ENCODE measurements at regions not wholly inside any gene's neighbourhood (a gene's known extent, or its start where the extent isn't known, plus 50 kb on each side); places are given as distances from the start of the nearest gene placed in this dataset.
"Not testable (repeated sequence)": the region's sequence is repeated elsewhere in the genome, so short reads cannot be mapped to it uniquely, and the experiment has no call there.

DNA sequence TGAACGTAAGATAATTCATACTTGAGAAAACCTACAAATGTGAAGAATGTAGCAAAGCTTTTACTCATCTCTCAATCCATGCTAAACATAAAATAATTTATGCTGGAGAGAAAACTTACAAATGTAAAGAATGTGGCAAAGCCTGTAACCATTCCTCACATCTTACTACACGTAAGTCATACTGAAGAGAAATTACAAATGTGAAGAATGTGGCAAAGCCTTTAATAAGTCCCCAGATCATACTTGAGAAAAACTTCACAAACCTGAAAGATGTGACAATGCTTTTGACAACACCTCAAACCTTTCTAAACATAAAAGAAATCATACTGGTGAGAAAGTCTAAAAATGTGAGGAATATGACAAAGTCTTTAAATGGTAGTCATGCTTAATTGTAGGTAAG lies 89.4 kb downstream of the ZNF675 start:
- Histone ChIP-seq H3K4me3 (ENCODE audit: low read length) (no peak overlapping the region), H3K36me3 (ENCODE audit: insufficient read depth, low read depth, low read length) (no peaks in the 10 kb centered on the region), H3K9me3 (ENCODE audit: insufficient read depth, low read depth, low read length) (peaks cover 36% of the 10 kb centered on the region), H3K27me3 (ENCODE audit: insufficient read depth, low read length) (no peaks in the 10 kb centered on the region), H3K27ac (ENCODE audit: low read length) (no peak overlapping the region), H3K4me1 (ENCODE audit: insufficient read depth, low read length) (no peaks in the 10 kb centered on the region), H3K9ac (ENCODE audit: low read depth, low read length) (no peak overlapping the region)

DNA sequence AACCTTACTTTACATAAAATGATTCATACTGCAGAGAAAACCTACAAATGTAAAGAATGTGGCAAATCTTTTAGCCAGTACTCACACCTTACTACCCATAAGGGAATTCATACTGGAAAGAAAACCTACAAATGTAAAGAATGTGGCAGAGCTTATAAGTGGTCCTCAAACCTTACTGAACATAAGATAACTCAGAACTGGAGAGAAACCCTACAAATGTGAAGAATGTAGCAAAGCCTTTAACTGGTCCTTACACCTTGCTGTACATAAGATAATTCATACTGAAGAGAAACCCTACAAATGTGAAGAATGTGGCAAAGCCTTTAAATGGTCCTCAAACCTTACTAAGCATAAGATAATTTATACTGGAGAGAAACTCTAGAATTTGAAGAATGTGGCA lies 90.1 kb downstream of the ZNF675 start:
- H3K4me3 ChIP-seq (ENCODE audit: low read length): no peak overlapping the region
- H3K9ac ChIP-seq (ENCODE audit: low read depth, low read length): no peak overlapping the region
- H3K27ac ChIP-seq (ENCODE audit: low read length): no peak overlapping the region
- peaks cover 38% of the 10 kb centered on the region for H3K9me3 ChIP-seq (ENCODE audit: insufficient read depth, low read depth, low read length)
- no peaks in the 10 kb centered on the region for H3K36me3 ChIP-seq (ENCODE audit: insufficient read depth, low read depth, low read length)
- H3K4me1 ChIP-seq (ENCODE audit: insufficient read depth, low read length): no peaks in the 10 kb centered on the region
- H3K27me3 ChIP-seq (ENCODE audit: insufficient read depth, low read length): no peaks in the 10 kb centered on the region

DNA sequence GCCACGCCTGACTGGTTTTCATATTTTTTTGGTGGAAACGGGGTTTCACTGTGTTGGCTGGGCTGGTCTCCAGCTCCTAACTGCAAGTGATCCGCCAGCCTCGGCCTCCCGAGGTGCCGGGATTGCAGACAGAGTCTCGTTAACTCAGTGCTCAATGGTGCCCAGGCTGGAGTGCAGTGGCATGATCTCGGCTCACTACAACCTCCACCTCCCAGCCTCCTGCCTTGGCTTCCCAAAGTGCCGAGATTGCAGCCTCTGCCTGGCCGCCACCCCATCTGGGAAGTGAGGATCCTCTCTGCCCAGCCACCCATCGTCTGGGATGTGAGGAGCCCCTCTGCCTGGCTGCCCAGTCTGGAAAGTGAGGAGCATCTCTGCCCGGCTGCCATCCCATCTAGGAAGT lies 92.7 kb downstream of the ZNF675 start:
- not testable (repeated sequence) for H3K27me3 ChIP-seq (ENCODE audit: insufficient read depth, low read length); H3K4me1 ChIP-seq (ENCODE audit: insufficient read depth, low read length); H3K9ac ChIP-seq (ENCODE audit: low read depth, low read length); H3K4me3 ChIP-seq (ENCODE audit: low read length); H3K27ac ChIP-seq (ENCODE audit: low read length); H3K36me3 ChIP-seq (ENCODE audit: insufficient read depth, low read depth, low read length)
- peaks cover 54% of the 10 kb centered on the region for H3K9me3 ChIP-seq (ENCODE audit: insufficient read depth, low read depth, low read length)

DNA sequence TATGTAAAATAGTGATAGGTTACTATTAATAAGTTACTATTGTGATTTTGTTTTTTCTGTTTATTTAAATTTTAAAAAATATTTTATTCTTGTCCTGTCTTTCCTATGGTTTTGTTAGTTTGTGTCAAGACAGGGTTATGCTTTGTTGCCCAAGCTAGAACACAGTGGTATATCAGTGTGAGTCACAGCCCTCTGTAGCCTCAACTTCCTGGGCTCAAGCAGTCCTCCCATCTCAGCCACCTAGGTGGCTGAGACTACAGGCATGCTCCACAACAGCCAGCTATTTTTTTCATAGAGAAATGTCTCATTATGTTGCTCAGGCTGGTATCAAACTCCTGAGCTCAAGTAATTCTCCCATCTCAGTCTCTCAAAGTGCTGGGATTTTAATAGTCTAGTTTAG lies 99.5 kb downstream of the ZNF675 start:
- Histone ChIP-seq H3K27ac (ENCODE audit: low read length) (no peak overlapping the region), H3K36me3 (ENCODE audit: insufficient read depth, low read depth, low read length) (no peaks in the 10 kb centered on the region), H3K4me1 (ENCODE audit: insufficient read depth, low read length) (no peaks in the 10 kb centered on the region), H3K27me3 (ENCODE audit: insufficient read depth, low read length) (no peaks in the 10 kb centered on the region), H3K4me3 (ENCODE audit: low read length) (no peak overlapping the region), H3K9ac (ENCODE audit: low read depth, low read length) (no peak overlapping the region), H3K9me3 (ENCODE audit: insufficient read depth, low read depth, low read length) (peaks cover 50% of the 10 kb centered on the region)

DNA sequence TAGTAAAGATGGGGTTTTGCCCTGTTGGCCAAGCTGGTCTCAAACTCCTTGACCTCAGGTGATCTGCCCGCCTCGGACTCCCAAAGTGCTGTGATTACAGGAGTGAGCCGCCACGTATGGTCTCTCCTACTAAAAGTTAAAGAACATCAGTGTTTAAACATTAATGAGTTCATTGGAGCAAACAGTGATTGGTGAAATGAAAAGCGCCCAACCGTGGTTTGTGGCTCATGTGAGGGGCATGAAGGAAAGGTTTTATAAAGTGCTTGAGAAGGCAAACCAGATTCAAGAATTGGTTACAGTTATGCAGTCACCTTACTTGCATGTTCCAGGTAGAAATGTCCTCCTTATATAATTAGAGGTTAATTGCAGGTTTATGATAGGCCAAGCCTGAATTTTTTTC lies 109.5 kb downstream of the ZNF675 start:
- Histone ChIP-seq H3K4me3 (ENCODE audit: low read length) (no peak overlapping the region), H3K36me3 (ENCODE audit: insufficient read depth, low read depth, low read length) (no peaks in the 10 kb centered on the region), H3K9ac (ENCODE audit: low read depth, low read length) (no peak overlapping the region), H3K9me3 (ENCODE audit: insufficient read depth, low read depth, low read length) (peaks cover 78% of the 10 kb centered on the region), H3K27ac (ENCODE audit: low read length) (no peak overlapping the region), H3K4me1 (ENCODE audit: insufficient read depth, low read length) (no peaks in the 10 kb centered on the region), H3K27me3 (ENCODE audit: insufficient read depth, low read length) (no peaks in the 10 kb centered on the region)

DNA sequence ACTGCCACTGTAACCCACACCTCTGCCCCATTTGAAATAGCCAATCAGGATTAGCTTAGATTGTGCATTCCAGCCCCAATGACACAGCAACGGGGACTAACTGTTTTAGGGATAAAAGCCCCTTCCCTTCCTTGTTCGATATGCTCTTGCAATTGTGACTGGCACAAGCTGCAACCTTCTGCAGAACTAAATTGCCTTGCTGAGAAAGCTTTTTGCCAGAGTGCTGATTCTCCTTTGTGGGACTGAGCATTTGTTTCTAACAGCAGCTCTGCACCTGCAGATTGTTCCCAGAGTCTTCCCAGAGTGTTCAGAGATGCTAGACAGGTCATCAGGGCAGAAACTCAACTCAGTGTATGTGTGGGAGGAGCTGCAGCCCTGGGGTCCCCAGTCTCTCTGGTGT lies 115.8 kb downstream of the ZNF675 start:
- peaks cover 85% of the 10 kb centered on the region for H3K9me3 ChIP-seq (ENCODE audit: insufficient read depth, low read depth, low read length)
- H3K9ac ChIP-seq (ENCODE audit: low read depth, low read length): no peak overlapping the region
- no peaks in the 10 kb centered on the region for H3K36me3 ChIP-seq (ENCODE audit: insufficient read depth, low read depth, low read length)
- H3K4me3 ChIP-seq (ENCODE audit: low read length): no peak overlapping the region
- H3K27ac ChIP-seq (ENCODE audit: low read length): no peak overlapping the region
- no peaks in the 10 kb centered on the region for H3K27me3 ChIP-seq (ENCODE audit: insufficient read depth, low read length)
- H3K4me1 ChIP-seq (ENCODE audit: insufficient read depth, low read length): no peaks in the 10 kb centered on the region

DNA sequence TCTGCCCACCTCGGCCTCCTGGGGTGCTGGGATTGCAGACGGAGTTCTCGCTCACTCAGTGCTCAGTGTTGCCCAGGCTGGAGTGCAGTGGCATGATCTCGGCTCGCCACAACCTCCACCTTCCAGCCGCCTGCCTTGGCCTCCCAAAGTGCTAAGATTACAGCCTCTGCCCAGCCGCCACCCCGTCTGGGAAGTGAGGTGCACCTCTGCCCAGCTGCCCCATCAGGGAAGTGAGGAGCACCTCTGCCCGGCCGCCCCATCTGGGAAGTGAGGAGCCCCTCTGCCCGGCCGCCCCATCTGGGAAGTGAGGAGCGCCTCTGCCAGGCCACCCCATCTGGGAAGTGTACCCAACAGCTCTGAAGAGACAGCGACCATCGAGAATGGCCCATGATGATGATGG lies 118.9 kb downstream of the ZNF675 start:
- not testable (repeated sequence) for H3K27me3 ChIP-seq (ENCODE audit: insufficient read depth, low read length); H3K9ac ChIP-seq (ENCODE audit: low read depth, low read length); H3K4me3 ChIP-seq (ENCODE audit: low read length); H3K27ac ChIP-seq (ENCODE audit: low read length); H3K36me3 ChIP-seq (ENCODE audit: insufficient read depth, low read depth, low read length); H3K4me1 ChIP-seq (ENCODE audit: insufficient read depth, low read length)
- peaks cover 84% of the 10 kb centered on the region for H3K9me3 ChIP-seq (ENCODE audit: insufficient read depth, low read depth, low read length)

DNA sequence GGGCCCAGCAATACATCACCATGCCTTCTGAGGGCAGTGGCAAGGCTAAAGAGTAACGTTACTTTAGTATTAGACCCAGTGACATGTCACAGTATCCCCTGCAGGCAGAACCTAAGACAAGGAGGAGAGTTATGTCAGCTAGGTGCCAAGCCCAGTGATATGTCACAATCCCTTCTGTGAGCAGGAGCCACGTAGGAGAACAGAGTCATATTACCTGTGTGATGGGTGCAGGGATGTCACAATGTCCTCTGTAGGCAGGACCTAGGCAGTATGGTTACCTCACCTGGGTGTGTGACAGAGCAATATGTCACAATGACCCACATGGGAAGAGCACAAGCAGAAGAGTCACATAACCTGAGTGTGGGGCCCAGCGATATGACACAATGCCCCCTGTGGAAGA lies 121.8 kb downstream of the ZNF675 start:
- Histone ChIP-seq H3K36me3 (ENCODE audit: insufficient read depth, low read depth, low read length) (no peaks in the 10 kb centered on the region), H3K9ac (ENCODE audit: low read depth, low read length) (no peak overlapping the region), H3K4me1 (ENCODE audit: insufficient read depth, low read length) (no peaks in the 10 kb centered on the region), H3K4me3 (ENCODE audit: low read length) (no peak overlapping the region), H3K27me3 (ENCODE audit: insufficient read depth, low read length) (no peaks in the 10 kb centered on the region), H3K9me3 (ENCODE audit: insufficient read depth, low read depth, low read length) (peaks cover 85% of the 10 kb centered on the region), H3K27ac (ENCODE audit: low read length) (no peak overlapping the region)

DNA sequence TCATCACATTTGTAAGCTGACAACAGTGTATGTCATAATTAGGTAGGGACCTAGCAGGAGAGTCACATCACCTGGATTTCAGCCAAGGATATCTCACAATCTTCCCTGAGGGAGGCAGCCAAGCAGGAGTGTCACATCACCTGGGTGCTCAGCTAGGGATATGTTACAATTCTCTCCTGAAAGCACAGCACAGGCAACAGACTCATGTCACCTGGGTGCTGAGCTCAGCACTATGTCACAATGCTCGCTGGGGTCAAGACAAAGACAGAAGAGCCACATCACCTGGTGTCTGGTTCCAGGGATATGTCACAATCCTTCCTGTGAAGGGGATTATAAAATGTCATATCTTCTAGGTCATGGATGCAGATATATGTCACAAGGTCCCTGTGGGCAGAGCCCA lies 123.7 kb downstream of the ZNF675 start:
- Histone ChIP-seq H3K27ac (ENCODE audit: low read length) (no peak overlapping the region), H3K4me1 (ENCODE audit: insufficient read depth, low read length) (no peaks in the 10 kb centered on the region), H3K4me3 (ENCODE audit: low read length) (no peak overlapping the region), H3K36me3 (ENCODE audit: insufficient read depth, low read depth, low read length) (no peaks in the 10 kb centered on the region), H3K27me3 (ENCODE audit: insufficient read depth, low read length) (no peaks in the 10 kb centered on the region), H3K9me3 (ENCODE audit: insufficient read depth, low read depth, low read length) (peaks cover 87% of the 10 kb centered on the region), H3K9ac (ENCODE audit: low read depth, low read length) (no peak overlapping the region)

DNA sequence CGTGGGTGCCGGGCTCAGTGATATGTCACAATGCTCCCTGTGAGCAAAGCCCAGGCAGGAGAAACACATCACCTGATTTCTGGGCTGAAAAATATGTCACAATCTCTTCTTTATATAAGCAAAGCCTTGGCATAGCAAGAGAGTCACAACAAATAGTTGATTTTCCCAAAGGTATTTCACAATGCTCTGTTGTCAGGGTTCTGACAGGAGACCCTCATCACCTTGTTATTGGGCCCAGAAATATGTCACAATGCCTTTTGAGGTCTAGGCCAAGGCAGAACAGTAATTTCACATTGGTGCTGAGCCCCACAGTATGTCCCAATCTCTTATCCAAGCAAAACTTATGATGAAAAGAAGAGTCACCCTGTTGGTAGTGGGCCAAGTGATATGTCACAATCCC lies 125.7 kb downstream of the ZNF675 start:
- Histone ChIP-seq H3K4me3 (ENCODE audit: low read length) (no peak overlapping the region), H3K27ac (ENCODE audit: low read length) (no peak overlapping the region), H3K36me3 (ENCODE audit: insufficient read depth, low read depth, low read length) (no peaks in the 10 kb centered on the region), H3K9ac (ENCODE audit: low read depth, low read length) (no peak overlapping the region), H3K4me1 (ENCODE audit: insufficient read depth, low read length) (no peaks in the 10 kb centered on the region), H3K27me3 (ENCODE audit: insufficient read depth, low read length) (no peaks in the 10 kb centered on the region), H3K9me3 (ENCODE audit: insufficient read depth, low read depth, low read length) (peaks cover 82% of the 10 kb centered on the region)

DNA sequence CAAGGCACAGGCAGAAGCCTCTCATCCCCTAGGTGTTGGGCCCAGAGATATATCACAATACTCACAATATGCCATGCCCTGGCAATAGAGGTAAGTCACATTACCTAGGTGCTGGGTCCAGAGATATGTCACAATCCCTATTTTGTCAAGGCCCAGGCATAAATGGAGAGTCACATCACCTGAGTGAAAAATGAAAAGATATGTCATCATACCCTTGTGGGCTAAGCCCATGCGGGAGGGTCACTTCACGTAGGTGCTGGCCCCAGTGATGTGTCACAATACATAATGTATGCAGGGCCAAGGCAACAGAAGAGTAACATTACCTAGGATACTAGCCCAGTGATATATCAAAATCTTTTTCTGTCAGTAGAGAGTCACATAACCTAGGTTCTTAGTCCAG lies 127.0 kb downstream of the ZNF675 start:
- Histone ChIP-seq H3K27me3 (ENCODE audit: insufficient read depth, low read length) (no peaks in the 10 kb centered on the region), H3K27ac (ENCODE audit: low read length) (no peak overlapping the region), H3K4me1 (ENCODE audit: insufficient read depth, low read length) (no peaks in the 10 kb centered on the region), H3K36me3 (ENCODE audit: insufficient read depth, low read depth, low read length) (no peaks in the 10 kb centered on the region), H3K9ac (ENCODE audit: low read depth, low read length) (no peak overlapping the region), H3K4me3 (ENCODE audit: low read length) (no peak overlapping the region), H3K9me3 (ENCODE audit: insufficient read depth, low read depth, low read length) (peaks cover 85% of the 10 kb centered on the region)

DNA sequence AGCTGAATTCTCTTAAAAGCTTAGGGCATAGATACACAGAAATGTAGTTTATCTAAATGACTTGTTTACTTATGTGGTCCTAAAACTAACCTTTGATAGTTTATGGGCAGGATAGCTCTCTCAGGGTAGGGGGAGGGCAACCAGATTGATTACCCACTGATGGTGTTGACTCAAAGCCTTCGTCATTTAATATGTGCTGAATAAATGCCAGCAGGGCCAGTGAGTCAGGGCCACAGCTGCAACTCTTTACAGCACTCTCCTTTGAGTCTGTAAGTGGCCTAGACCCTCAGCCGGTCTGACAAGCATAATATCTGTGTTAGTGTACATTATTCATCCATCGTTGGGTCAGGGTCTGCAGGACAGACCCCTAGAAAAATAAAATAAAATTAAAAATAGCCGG lies 128.5 kb downstream of the ZNF675 start:
- no peak overlapping the region for H3K4me3 ChIP-seq (ENCODE audit: low read length)
- H3K9ac ChIP-seq (ENCODE audit: low read depth, low read length): no peak overlapping the region
- H3K27ac ChIP-seq (ENCODE audit: low read length): no peak overlapping the region
- no peaks in the 10 kb centered on the region for H3K36me3 ChIP-seq (ENCODE audit: insufficient read depth, low read depth, low read length)
- peaks cover 88% of the 10 kb centered on the region for H3K9me3 ChIP-seq (ENCODE audit: insufficient read depth, low read depth, low read length)
- H3K27me3 ChIP-seq (ENCODE audit: insufficient read depth, low read length): no peaks in the 10 kb centered on the region
- H3K4me1 ChIP-seq (ENCODE audit: insufficient read depth, low read length): no peaks in the 10 kb centered on the region

DNA sequence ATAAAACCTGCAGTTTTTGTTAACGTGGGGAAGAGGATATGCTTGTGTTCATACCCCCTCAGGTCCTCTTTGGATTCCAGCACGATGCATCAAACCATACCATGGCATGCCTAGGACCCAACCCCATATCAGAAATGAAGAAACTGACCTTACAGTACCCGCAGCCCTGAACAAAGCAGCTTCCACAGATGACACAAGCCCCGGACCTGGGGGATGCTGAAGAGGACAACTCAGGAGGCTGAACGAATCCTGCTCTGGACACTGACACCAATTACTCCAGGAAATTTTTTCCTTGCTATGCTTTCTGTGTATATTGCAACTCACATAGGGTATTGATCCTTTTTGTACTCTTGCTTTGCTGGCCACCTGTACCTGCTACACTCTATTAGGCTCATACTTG lies 129.6 kb downstream of the ZNF675 start:
- Histone ChIP-seq H3K9ac (ENCODE audit: low read depth, low read length) (no peak overlapping the region), H3K9me3 (ENCODE audit: insufficient read depth, low read depth, low read length) (peaks cover 90% of the 10 kb centered on the region)

More for the DNA sequence above, 129.6 kb downstream of the ZNF675 start:
- Histone ChIP-seq H3K4me3 (ENCODE audit: low read length) (no peak overlapping the region), H3K4me1 (ENCODE audit: insufficient read depth, low read length) (no peaks in the 10 kb centered on the region), H3K27me3 (ENCODE audit: insufficient read depth, low read length) (no peaks in the 10 kb centered on the region), H3K27ac (ENCODE audit: low read length) (no peak overlapping the region), H3K36me3 (ENCODE audit: insufficient read depth, low read depth, low read length) (no peaks in the 10 kb centered on the region)

Measured in iPS-20b (cell line).